ENCODE measurements at regions not wholly inside any gene's neighbourhood (a gene's known extent, or its start where the extent isn't known, plus 50 kb on each side); places are given as distances from the start of the nearest gene placed in this dataset.

DNA sequence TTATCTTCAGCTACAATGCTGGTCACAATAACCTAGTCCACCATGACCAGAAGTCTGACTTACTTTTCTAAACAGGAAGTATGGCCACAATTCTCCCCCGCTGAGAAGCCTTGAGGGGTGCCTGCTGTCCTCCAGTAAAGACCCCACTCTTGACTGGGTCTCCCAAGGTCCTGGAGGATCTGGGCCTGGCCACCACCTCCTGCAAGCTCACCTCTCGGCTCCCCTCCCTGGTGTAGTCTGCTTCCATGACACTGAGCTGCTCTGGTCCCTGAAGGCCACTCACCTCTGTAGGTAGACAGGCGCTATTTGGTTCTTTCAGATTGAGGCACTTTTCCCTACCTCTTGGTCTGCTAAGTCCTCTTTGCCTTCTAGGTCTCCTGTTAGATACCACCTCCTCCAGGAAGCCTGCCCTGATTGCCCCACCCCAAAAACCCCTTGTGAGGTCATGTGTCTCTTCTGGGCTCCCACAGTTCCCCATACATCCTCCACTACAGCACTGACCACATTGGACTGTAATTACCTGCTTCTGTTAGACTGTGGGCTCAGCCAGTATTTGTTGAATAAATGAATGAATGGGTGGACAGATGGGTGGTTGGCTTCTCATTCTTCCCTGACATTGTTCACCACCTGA, 62.6 kb upstream of the IER5L start:
- TF ChIP-seq, protein P1, sequence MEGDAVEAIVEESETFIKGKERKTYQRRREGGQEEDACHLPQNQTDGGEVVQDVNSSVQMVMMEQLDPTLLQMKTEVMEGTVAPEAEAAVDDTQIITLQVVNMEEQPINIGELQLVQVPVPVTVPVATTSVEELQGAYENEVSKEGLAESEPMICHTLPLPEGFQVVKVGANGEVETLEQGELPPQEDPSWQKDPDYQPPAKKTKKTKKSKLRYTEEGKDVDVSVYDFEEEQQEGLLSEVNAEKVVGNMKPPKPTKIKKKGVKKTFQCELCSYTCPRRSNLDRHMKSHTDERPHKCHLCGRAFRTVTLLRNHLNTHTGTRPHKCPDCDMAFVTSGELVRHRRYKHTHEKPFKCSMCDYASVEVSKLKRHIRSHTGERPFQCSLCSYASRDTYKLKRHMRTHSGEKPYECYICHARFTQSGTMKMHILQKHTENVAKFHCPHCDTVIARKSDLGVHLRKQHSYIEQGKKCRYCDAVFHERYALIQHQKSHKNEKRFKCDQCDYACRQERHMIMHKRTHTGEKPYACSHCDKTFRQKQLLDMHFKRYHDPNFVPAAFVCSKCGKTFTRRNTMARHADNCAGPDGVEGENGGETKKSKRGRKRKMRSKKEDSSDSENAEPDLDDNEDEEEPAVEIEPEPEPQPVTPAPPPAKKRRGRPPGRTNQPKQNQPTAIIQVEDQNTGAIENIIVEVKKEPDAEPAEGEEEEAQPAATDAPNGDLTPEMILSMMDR (tag by site-specific recombination; IDR thresholded peaks at IDR 0.05): no peak
- TF ChIP-seq ZNF677 (tag by site-specific recombination; IDR thresholded peaks at IDR 0.05) (no peak), ZNF48 (tag by site-specific recombination; IDR thresholded peaks at IDR 0.05) (no peak), ZNF707 (tag by site-specific recombination; IDR thresholded peaks at IDR 0.05) (no peak), ZNF155 (tag by site-specific recombination; IDR thresholded peaks at IDR 0.05) (no peak), SP2 (tag by site-specific recombination; IDR thresholded peaks at IDR 0.05) (no peak)
- TF ChIP-seq, protein P2, sequence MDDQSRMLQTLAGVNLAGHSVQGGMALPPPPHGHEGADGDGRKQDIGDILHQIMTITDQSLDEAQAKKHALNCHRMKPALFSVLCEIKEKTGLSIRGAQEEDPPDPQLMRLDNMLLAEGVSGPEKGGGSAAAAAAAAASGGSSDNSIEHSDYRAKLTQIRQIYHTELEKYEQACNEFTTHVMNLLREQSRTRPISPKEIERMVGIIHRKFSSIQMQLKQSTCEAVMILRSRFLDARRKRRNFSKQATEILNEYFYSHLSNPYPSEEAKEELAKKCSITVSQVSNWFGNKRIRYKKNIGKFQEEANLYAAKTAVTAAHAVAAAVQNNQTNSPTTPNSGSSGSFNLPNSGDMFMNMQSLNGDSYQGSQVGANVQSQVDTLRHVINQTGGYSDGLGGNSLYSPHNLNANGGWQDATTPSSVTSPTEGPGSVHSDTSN (CRISPR knock-in tag; IDR thresholded peaks at IDR 0.05): no peak
